ENCODE measurements at regions not wholly inside any gene's neighbourhood (a gene's known extent, or its start where the extent isn't known, plus 50 kb on each side); places are given as distances from the start of the nearest gene placed in this dataset.

GRCh38 chr20:56829788-56830385 is 200.8 kb downstream of the TFAP2C start:
- no peaks in the 10 kb centered on the region for H3K4me1 ChIP-seq (ENCODE audit: control insufficient read depth, low read length)
- no peaks in the 10 kb centered on the region for H3K9me3 ChIP-seq (ENCODE audit: control insufficient read depth, insufficient read depth, low read length)
- H3F3A ChIP-seq (ENCODE audit: control insufficient read depth, insufficient read depth) = no peaks in the 10 kb centered on the region
- no peaks in the 10 kb centered on the region for H4K20me1 ChIP-seq (ENCODE audit: control insufficient read depth, insufficient read depth, low read depth, low read length)
- no peak overlapping the region for H3K27ac ChIP-seq (ENCODE audit: low read depth, low read length)
- H3K79me2 ChIP-seq (ENCODE audit: control insufficient read depth, low read length) = no peaks in the 10 kb centered on the region
- no peak overlapping the region for H3K4me3 ChIP-seq (ENCODE audit: low read length)
- H3K9me2 ChIP-seq (replicated peaks; ENCODE audit: control insufficient read depth, low read length) = no peaks in the 10 kb centered on the region
- H3K27me3 ChIP-seq (ENCODE audit: control insufficient read depth, low read length) = peaks cover 14% of the 10 kb centered on the region
- H3K4me2 ChIP-seq (ENCODE audit: low read length) = no peak overlapping the region
- no peaks in the 10 kb centered on the region for H3K36me3 ChIP-seq (ENCODE audit: control insufficient read depth, low read length)
- TF ChIP-seq EZH2phosphoT487 (IDR thresholded peaks at IDR 0.05; ENCODE audit: borderline replicate concordance, low read length) (no peak), CTCF (IDR thresholded peaks at IDR 0.05; ENCODE audit: low read depth, low read length, poor library complexity, severe bottlenecking) (no peak)

- no peaks in the 10 kb centered on the region for H3K9me2 ChIP-seq (replicated peaks; ENCODE audit: control insufficient read depth, low read length)
- no peaks in the 10 kb centered on the region for H3K36me3 ChIP-seq (ENCODE audit: control insufficient read depth, low read length)
- no peaks in the 10 kb centered on the region for H3K4me1 ChIP-seq (ENCODE audit: control insufficient read depth, low read length)
- no peaks in the 10 kb centered on the region for H4K20me1 ChIP-seq (ENCODE audit: control insufficient read depth, insufficient read depth, low read depth, low read length)
- no peak overlapping the region for H3K4me2 ChIP-seq (ENCODE audit: low read length)
- H3K27me3 ChIP-seq (ENCODE audit: control insufficient read depth, low read length) = peaks cover 8% of the 10 kb centered on the region
- H3K79me2 ChIP-seq (ENCODE audit: control insufficient read depth, low read length) = no peaks in the 10 kb centered on the region
- H3K9me3 ChIP-seq (ENCODE audit: control insufficient read depth, insufficient read depth, low read length) = no peaks in the 10 kb centered on the region
- H3K27ac ChIP-seq (ENCODE audit: low read depth, low read length) = no peak overlapping the region
- TF ChIP-seq EZH2phosphoT487 (IDR thresholded peaks at IDR 0.05; ENCODE audit: borderline replicate concordance, low read length) = no peak
- TF ChIP-seq CTCF (IDR thresholded peaks at IDR 0.05; ENCODE audit: low read depth, low read length, poor library complexity, severe bottlenecking) = no peak
- H3F3A ChIP-seq (ENCODE audit: control insufficient read depth, insufficient read depth) = no peaks in the 10 kb centered on the region
- H3K4me3 ChIP-seq (ENCODE audit: low read length) = no peak overlapping the region
Measured at GRCh38 chr20:56831795-56832194, 202.7 kb downstream of the TFAP2C start.

- no peak overlapping the region for H3K27ac ChIP-seq (ENCODE audit: low read depth, low read length)
- no peak overlapping the region for H3K4me3 ChIP-seq (ENCODE audit: low read length)
- peaks cover 8% of the 10 kb centered on the region; the same call in 1 of the 2 replicates for H3K27me3 ChIP-seq (ENCODE audit: control insufficient read depth, low read length)
- no peaks in the 10 kb centered on the region for H3K36me3 ChIP-seq (ENCODE audit: control insufficient read depth, low read length)
- no peaks in the 10 kb centered on the region for H3K9me3 ChIP-seq (ENCODE audit: control insufficient read depth, insufficient read depth, low read length)
- H3F3A ChIP-seq (ENCODE audit: control insufficient read depth, insufficient read depth) = no peaks in the 10 kb centered on the region
- no peaks in the 10 kb centered on the region for H3K79me2 ChIP-seq (ENCODE audit: control insufficient read depth, low read length)
- TF ChIP-seq CTCF (IDR thresholded peaks at IDR 0.05; ENCODE audit: low read depth, low read length, poor library complexity, severe bottlenecking) = no peak
- no peak for TF ChIP-seq EZH2phosphoT487 (IDR thresholded peaks at IDR 0.05; ENCODE audit: borderline replicate concordance, low read length)
- H4K20me1 ChIP-seq (ENCODE audit: control insufficient read depth, insufficient read depth, low read depth, low read length) = no peaks in the 10 kb centered on the region
- no peaks in the 10 kb centered on the region for H3K4me1 ChIP-seq (ENCODE audit: control insufficient read depth, low read length)
- no peak overlapping the region for H3K4me2 ChIP-seq (ENCODE audit: low read length)
- H3K9me2 ChIP-seq (replicated peaks; ENCODE audit: control insufficient read depth, low read length) = no peaks in the 10 kb centered on the region
Measured at GRCh38 chr20:56833427-56833826, 204.3 kb downstream of the TFAP2C start.
